HEK293T (cell line): ENCODE measurements at regions not wholly inside any gene's neighbourhood (a gene's known extent, or its start where the extent isn't known, plus 50 kb on each side); places are given as distances from the start of the nearest gene placed in this dataset.

ENCODE experiments used
- BHLHE40 ChIP-seq: fragments of 450-650 bp; IDR thresholded peaks from 2 replicates; pipeline ENCODE4 v1.6.1; 2016; ENCODE audit warnings: mild to moderate bottlenecking, moderate library complexity, borderline replicate concordance
- CTBP1 ChIP-seq: fragments of 450-650 bp; IDR thresholded peaks from 2 replicates; pipeline ENCODE4 v1.6.1; 2016; ENCODE audit warnings: borderline replicate concordance
- ELF4 ChIP-seq: fragments of 450-650 bp; IDR thresholded peaks from 2 replicates; pipeline ENCODE4 v1.6.1; 2017; ENCODE audit warnings: antibody characterized with exemption
- FOXA1 ChIP-seq: fragments of 450-650 bp; IDR thresholded peaks from 2 replicates; pipeline ENCODE4 v1.6.1; 2016; ENCODE audit warnings: mild to moderate bottlenecking
- FOXK2 ChIP-seq: fragments of 450-650 bp; IDR thresholded peaks from 2 replicates; pipeline ENCODE4 v1.6.1; 2016; ENCODE audit warnings: mild to moderate bottlenecking
- FOXM1 ChIP-seq: fragments of 450-650 bp; IDR thresholded peaks from 2 replicates; pipeline ENCODE4 v1.6.1; 2017; ENCODE audit warnings: mild to moderate bottlenecking, borderline replicate concordance
- L3MBTL2 ChIP-seq: fragments of 450-650 bp; conservative IDR thresholded peaks from 2 replicates; pipeline ENCODE4 v1.6.1; 2016; ENCODE audit warnings: mild to moderate bottlenecking
- LEF1 ChIP-seq: fragments of 450-650 bp; IDR thresholded peaks from 2 replicates; pipeline ENCODE4 v1.6.1; 2017; ENCODE audit warnings: mild to moderate bottlenecking, borderline replicate concordance
- SP1 ChIP-seq: fragments of 450-650 bp; IDR thresholded peaks from 2 replicates; pipeline ENCODE4 v1.6.1; 2017
- SUZ12 ChIP-seq: fragments of 450-650 bp; IDR thresholded peaks from 2 replicates; pipeline ENCODE4 v1.6.1; 2016; ENCODE audit warnings: mild to moderate bottlenecking
- TARDBP ChIP-seq: fragments of 450-650 bp; IDR thresholded peaks from 2 replicates; pipeline ENCODE4 v1.6.1; 2016
- ZNF384 ChIP-seq: fragments of 450-650 bp; IDR thresholded peaks from 2 replicates; pipeline ENCODE4 v1.6.1; 2016
- TF ChIP-seq, protein P1 (sequence below): fragments of 450-650 bp; IDR thresholded peaks from 2 replicates; pipeline ENCODE4 v1.6.1; 2016

DNA sequence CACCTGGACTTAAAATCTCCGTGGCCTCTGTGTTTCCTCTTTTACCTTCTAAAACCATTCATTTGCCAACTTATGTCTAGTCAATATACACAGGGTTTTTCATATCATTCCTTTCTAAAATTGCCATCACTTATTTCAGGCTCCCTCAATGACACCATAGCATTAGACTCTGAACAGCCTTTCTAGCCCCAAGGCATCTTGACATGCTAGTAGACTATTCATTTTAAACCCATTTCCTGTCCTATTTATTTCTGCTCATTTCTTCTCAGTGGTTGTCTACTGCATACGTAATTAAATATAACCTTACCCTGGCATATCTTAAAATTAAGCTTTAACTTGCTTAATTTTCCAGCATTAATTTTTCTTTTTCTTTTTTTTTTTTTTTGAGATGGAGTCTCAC, 83.2 kb downstream of the PHAX start:
- TF ChIP-seq ZNF384 (no peak), SP1 (no peak), CTBP1 (no peak), L3MBTL2 (no peak), FOXM1 (no peak), ELF4 (no peak), FOXA1 (no peak), LEF1 (no peak), SUZ12 (no peak), BHLHE40 (no peak), FOXK2 (no peak), TARDBP (no peak)
- TF ChIP-seq, protein P1, sequence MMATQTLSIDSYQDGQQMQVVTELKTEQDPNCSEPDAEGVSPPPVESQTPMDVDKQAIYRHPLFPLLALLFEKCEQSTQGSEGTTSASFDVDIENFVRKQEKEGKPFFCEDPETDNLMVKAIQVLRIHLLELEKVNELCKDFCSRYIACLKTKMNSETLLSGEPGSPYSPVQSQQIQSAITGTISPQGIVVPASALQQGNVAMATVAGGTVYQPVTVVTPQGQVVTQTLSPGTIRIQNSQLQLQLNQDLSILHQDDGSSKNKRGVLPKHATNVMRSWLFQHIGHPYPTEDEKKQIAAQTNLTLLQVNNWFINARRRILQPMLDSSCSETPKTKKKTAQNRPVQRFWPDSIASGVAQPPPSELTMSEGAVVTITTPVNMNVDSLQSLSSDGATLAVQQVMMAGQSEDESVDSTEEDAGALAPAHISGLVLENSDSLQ = no peak
